Keratinocyte (primary cell): ENCODE measurements at regions not wholly inside any gene's neighbourhood (a gene's known extent, or its start where the extent isn't known, plus 50 kb on each side); places are given as distances from the start of the nearest gene placed in this dataset.

Source experiments
- DNase-seq: peaks from one replicate; pipeline ENCODE4 v3.0.0-alpha.2; 2011; ENCODE audit warnings: low read depth, missing footprints, low spot score
- FAIRE-seq: peaks from 2 replicates; lab custom pipeline; 2011; peaks lifted over from hg19 to GRCh38; lab: Jason Lieb, UNC
- H2AFZ ChIP-seq: 2 replicates; pipeline ENCODE4 v1.6.0; 2012; ENCODE audit warnings: low read length, control low read depth, inconsistent platforms; ENCODE audit not compliant: control insufficient read depth
- H3K27ac ChIP-seq: 2 replicates; pipeline ENCODE4 v1.5.1; 2011; ENCODE audit warnings: low read length; ENCODE audit not compliant: control insufficient read depth, insufficient read depth
- H3K27me3 ChIP-seq: 3 replicates; pipeline ENCODE4 v1.6.0; 2011; ENCODE audit warnings: low read length; ENCODE audit not compliant: control insufficient read depth, insufficient read depth; ENCODE audit errors: extremely low read depth
- H3K36me3 ChIP-seq, 2 experiments: 2 replicates in 1 of 2; 3 replicates in 1 of 2; pipeline ENCODE4 v1.5.1; 2011; ENCODE audit warnings: low read length in 2 of 2, mild to moderate bottlenecking in 1 of 2; ENCODE audit not compliant: control insufficient read depth in 2 of 2, insufficient read depth in 2 of 2; ENCODE audit errors: extremely low read depth in 1 of 2
- H3K4me1 ChIP-seq: 3 replicates; pipeline ENCODE4 v1.5.1; 2011; ENCODE audit warnings: low read length; ENCODE audit not compliant: control insufficient read depth, insufficient read depth; ENCODE audit errors: extremely low read depth
- H3K4me2 ChIP-seq: 3 replicates; pipeline ENCODE4 v1.6.0; 2011; ENCODE audit warnings: low read depth, low read length; ENCODE audit not compliant: control insufficient read depth, insufficient read depth; ENCODE audit errors: extremely low read depth
- H3K4me3 ChIP-seq, 3 experiments: fragments of 200-600 bp in 1 of 3; sonication (generic) in 1 of 3; 2 replicates in 2 of 3; 3 replicates in 1 of 3; pipeline ENCODE4 v1.5.1; 2011 to 2016; ENCODE audit warnings: low read length in 3 of 3, mild to moderate bottlenecking in 3 of 3, control low read depth in 2 of 3, inconsistent platforms in 1 of 3, low read depth in 1 of 3, mixed read lengths in 1 of 3, mixed run types in 1 of 3, moderate library complexity in 1 of 3; ENCODE audit not compliant: control insufficient read depth in 2 of 3, insufficient read depth in 2 of 3; ENCODE audit errors: extremely low read depth in 1 of 3
- H3K79me2 ChIP-seq: 2 replicates; pipeline ENCODE4 v1.6.0; 2012; ENCODE audit warnings: low read length; ENCODE audit not compliant: control insufficient read depth, insufficient read depth
- H3K9ac ChIP-seq: 3 replicates; pipeline ENCODE4 v1.6.0; 2011; ENCODE audit warnings: low read length; ENCODE audit not compliant: control insufficient read depth, insufficient read depth; ENCODE audit errors: extremely low read depth
- H3K9me1 ChIP-seq: 3 replicates; pipeline ENCODE4 v1.6.0; 2011; ENCODE audit warnings: low read length; ENCODE audit not compliant: control insufficient read depth, insufficient read depth; ENCODE audit errors: extremely low read depth
- H3K9me3 ChIP-seq: 2 replicates; pipeline ENCODE4 v1.5.1; 2012; ENCODE audit warnings: low read depth, low read length; ENCODE audit not compliant: control insufficient read depth
- H4K20me1 ChIP-seq: 3 replicates; pipeline ENCODE4 v1.6.0; 2011; ENCODE audit warnings: low read length; ENCODE audit not compliant: control insufficient read depth, insufficient read depth; ENCODE audit errors: extremely low read depth
- EZH2 ChIP-seq: IDR thresholded peaks from one replicate; pipeline ENCODE4 v1.6.1; 2012; ENCODE audit warnings: inconsistent platforms, mild to moderate bottlenecking, low read length, moderate library complexity
- dilution Hi-C: fragments of 300-500 bp; cut with MboI; formaldehyde crosslinking; loops from one replicate; pipeline ENCODE4 v1.7.0; 2020; ENCODE audit warnings: low sequenced_read_pairs; ENCODE audit not compliant: extremely low pct_ligation_motif_present
- TF ChIP-seq, protein P1 (sequence below), 3 experiments: IDR thresholded peaks in 1 of 3; conservative IDR thresholded peaks in 1 of 3; optimal IDR thresholded peaks in 1 of 3; 2 replicates in 2 of 3; 3 replicates in 1 of 3; pipeline versions ENCODE3 to v1.5.1; 2011; ENCODE audit warnings: low read length in 3 of 3, mild to moderate bottlenecking in 3 of 3, moderate library complexity in 2 of 3, control low read depth in 1 of 3, inconsistent platforms in 1 of 3; ENCODE audit not compliant: insufficient read depth in 2 of 3; ENCODE audit errors: extremely low read depth in 1 of 3

DNA sequence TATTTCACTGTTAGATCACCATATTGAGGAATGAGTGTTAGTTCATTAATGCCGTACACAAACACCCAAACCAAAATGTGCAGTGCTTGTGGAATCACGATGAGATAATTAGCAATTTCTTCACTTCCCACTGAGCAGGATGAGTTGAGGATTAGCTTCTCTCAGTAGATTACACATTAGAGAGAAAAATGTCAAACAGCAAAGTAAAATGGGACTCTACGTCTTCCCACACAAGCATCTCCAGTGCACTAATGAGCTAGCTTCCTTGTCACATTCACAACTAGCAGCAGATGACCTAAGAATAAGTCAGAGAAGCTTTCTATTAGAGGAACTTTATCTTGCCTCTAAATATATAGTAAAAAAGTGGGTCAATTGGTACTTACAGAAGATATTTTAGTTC lies 926.9 kb downstream of the TSN start:
- DNase-seq (no peak), FAIRE-seq (no peak)
- TF ChIP-seq, protein P1, sequence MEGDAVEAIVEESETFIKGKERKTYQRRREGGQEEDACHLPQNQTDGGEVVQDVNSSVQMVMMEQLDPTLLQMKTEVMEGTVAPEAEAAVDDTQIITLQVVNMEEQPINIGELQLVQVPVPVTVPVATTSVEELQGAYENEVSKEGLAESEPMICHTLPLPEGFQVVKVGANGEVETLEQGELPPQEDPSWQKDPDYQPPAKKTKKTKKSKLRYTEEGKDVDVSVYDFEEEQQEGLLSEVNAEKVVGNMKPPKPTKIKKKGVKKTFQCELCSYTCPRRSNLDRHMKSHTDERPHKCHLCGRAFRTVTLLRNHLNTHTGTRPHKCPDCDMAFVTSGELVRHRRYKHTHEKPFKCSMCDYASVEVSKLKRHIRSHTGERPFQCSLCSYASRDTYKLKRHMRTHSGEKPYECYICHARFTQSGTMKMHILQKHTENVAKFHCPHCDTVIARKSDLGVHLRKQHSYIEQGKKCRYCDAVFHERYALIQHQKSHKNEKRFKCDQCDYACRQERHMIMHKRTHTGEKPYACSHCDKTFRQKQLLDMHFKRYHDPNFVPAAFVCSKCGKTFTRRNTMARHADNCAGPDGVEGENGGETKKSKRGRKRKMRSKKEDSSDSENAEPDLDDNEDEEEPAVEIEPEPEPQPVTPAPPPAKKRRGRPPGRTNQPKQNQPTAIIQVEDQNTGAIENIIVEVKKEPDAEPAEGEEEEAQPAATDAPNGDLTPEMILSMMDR (optimal IDR thresholded peaks at IDR 0.05 in 1 of 3, IDR thresholded peaks at IDR 0.05 in 1 of 3, conservative IDR thresholded peaks at IDR 0.05 in 1 of 3; ENCODE audit: extremely low read depth in 1 of 3, insufficient read depth in 2 of 3, low read length in 3 of 3) = no peak
- no peak for TF ChIP-seq EZH2
- dilution Hi-C loops = no loop called here
- Histone ChIP-seq H3K9me3 (no peaks in the 10 kb centered on the region), H4K20me1 (no peaks in the 10 kb centered on the region), H3K4me1 (no peaks in the 10 kb centered on the region), H3K36me3 (no peaks in the 10 kb centered on the region), H3K9me1 (no peaks in the 10 kb centered on the region), H3K9ac (no peak overlapping the region), H3K4me3 (no peak overlapping the region), H3K79me2 (no peaks in the 10 kb centered on the region), H3K27ac (no peak overlapping the region), H2AFZ (no peak overlapping the region), H3K27me3 (no peaks in the 10 kb centered on the region), H3K4me2 (no peak overlapping the region)

DNA sequence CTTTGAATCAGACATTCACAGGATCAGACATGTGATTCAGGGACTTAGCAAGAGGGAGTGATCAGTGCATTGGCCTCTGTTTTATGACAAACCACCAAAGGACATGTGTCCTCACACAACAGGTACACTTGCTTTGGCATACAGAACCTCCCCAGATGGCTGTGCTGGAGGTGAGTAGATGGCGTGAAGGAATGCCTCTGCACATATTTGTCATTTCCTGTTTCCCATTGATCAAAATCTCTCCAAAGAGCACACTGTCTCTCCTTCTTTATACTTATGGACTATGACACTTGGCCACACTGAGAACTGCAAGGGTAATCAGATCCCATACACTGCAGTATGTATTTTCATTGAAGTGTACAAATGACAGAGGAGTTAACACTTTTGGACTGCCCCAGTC lies 927.6 kb downstream of the TSN start:
- Histone ChIP-seq H3K79me2 (no peaks in the 10 kb centered on the region), H4K20me1 (no peaks in the 10 kb centered on the region), H2AFZ (no peak overlapping the region), H3K36me3 (no peaks in the 10 kb centered on the region), H3K9me1 (no peaks in the 10 kb centered on the region), H3K4me2 (no peak overlapping the region), H3K4me3 (no peak overlapping the region), H3K9ac (no peak overlapping the region), H3K4me1 (no peaks in the 10 kb centered on the region), H3K27ac (no peak overlapping the region), H3K27me3 (no peaks in the 10 kb centered on the region), H3K9me3 (no peaks in the 10 kb centered on the region)
- FAIRE-seq (no peak), DNase-seq (no peak)
- TF ChIP-seq EZH2 = no peak
- TF ChIP-seq, protein P1 (optimal IDR thresholded peaks at IDR 0.05 in 1 of 3, IDR thresholded peaks at IDR 0.05 in 1 of 3, conservative IDR thresholded peaks at IDR 0.05 in 1 of 3; ENCODE audit: extremely low read depth in 1 of 3, insufficient read depth in 2 of 3, low read length in 3 of 3) = no peak
- dilution Hi-C loops = no loop called here
